EL (cell line): ENCODE measurements at regions not wholly inside any gene's neighbourhood (a gene's known extent, or its start where the extent isn't known, plus 50 kb on each side); places are given as distances from the start of the nearest gene placed in this dataset.
"Not testable (repeated sequence)": the region's sequence is repeated elsewhere in the genome, so short reads cannot be mapped to it uniquely, and the experiment has no call there.

Experiments used
- DNase-seq: peaks from one replicate; pipeline ENCODE4 v3.0.0-alpha.2; 2016

GRCh38 chr2:190005513-190005912 is 57.0 kb downstream of the MSTN start:
- DNase-seq = no peak

GRCh38 chr2:189999661-190000060 is 62.9 kb downstream of the MSTN start:
- no peak for DNase-seq

- not testable (repeated sequence) for DNase-seq
Observed at GRCh38 chr2:189998665-189999064, 63.9 kb downstream of the MSTN start.

GRCh38 chr2:189997016-189997415 is 65.5 kb downstream of the MSTN start:
- DNase-seq = no peak

GRCh38 chr2:189995679-189996078 is 66.8 kb downstream of the MSTN start:
- no peak for DNase-seq

GRCh38 chr2:189982780-189983394 is 79.6 kb downstream of the MSTN start:
- peak; percentile 2 for DNase-seq

- DNase-seq = no peak
Observed at GRCh38 chr2:189982087-189982486, 80.4 kb downstream of the MSTN start.

- not testable (repeated sequence) for DNase-seq
Observed at GRCh38 chr2:189976488-189976887, 86.0 kb downstream of the MSTN start.

- no peak for DNase-seq
Observed at GRCh38 chr2:189960346-189960745, 102.2 kb downstream of the MSTN start.

- no peak for DNase-seq
Observed at GRCh38 chr2:189959450-189959849, 103.1 kb downstream of the MSTN start.

- DNase-seq = no peak
Observed at GRCh38 chr2:189954989-189955388, 107.5 kb downstream of the MSTN start.

GRCh38 chr2:189952536-189953109 is 109.9 kb downstream of the MSTN start:
- DNase-seq = no peak

GRCh38 chr2:189951791-189952535 is 110.6 kb downstream of the MSTN start:
- no peak for DNase-seq

GRCh38 chr2:189943009-189943408 is 119.5 kb downstream of the MSTN start:
- DNase-seq = no peak

- DNase-seq = no peak
Observed at GRCh38 chr2:189940913-189941312, 121.6 kb downstream of the MSTN start.

GRCh38 chr2:189937691-189938090 is 124.8 kb downstream of the MSTN start:
- no peak for DNase-seq

- DNase-seq = peak; percentile 93
Observed at GRCh38 chr2:189933911-189934399, 128.6 kb downstream of the MSTN start.

- peak; percentile 28 for DNase-seq
Observed at GRCh38 chr2:189933041-189933440, 129.5 kb downstream of the MSTN start.

- DNase-seq = no peak
Observed at GRCh38 chr2:189927823-189928222, 134.7 kb downstream of the MSTN start.
